ENCODE measurements at regions not wholly inside any gene's neighbourhood (a gene's known extent, or its start where the extent isn't known, plus 50 kb on each side); places are given as distances from the start of the nearest gene placed in this dataset.

GRCh38 chrX:55142206-55142918 lies 53.5 kb downstream of the PAGE2 start:
- Histone ChIP-seq H3K36me3 (replicated peaks in 1 of 2; ENCODE audit: control insufficient read depth in 1 of 2, insufficient read depth in 2 of 2, low read length in 1 of 2) (peaks cover 5 to 8% of the 10 kb centered on the region in 2 experiments), H3K4me1 (ENCODE audit: control insufficient read depth in 1 of 2, insufficient read depth in 2 of 2, low read depth in 1 of 2, low read length in 1 of 2) (no peaks in the 10 kb centered on the region), H3K27me3 (ENCODE audit: insufficient read depth) (no peaks in the 10 kb centered on the region), H2AFZ (ENCODE audit: low read depth) (no peak overlapping the region), H3K9ac (no peak overlapping the region), H3K79me2 (ENCODE audit: insufficient read depth) (no peaks in the 10 kb centered on the region), H4K20me1 (ENCODE audit: insufficient read depth) (no peaks in the 10 kb centered on the region), H3K9me3 (no peaks in the 10 kb centered on the region), H3F3A (replicated peaks; ENCODE audit: insufficient read depth) (no peaks in the 10 kb centered on the region), H3K9me2 (no peaks in the 10 kb centered on the region), H3K27ac (ENCODE audit: low read depth in 2 of 2, low read length in 1 of 2) (no peak overlapping the region), H3K4me2 (no peak overlapping the region), H3K4me3 (ENCODE audit: low read depth in 2 of 2, low read length in 1 of 2) (no peak overlapping the region)
- POLR2A ChIA-PET: no interaction called here
- TF ChIP-seq MEF2A (IDR thresholded peaks at IDR 0.05; ENCODE audit: borderline replicate concordance, low read depth) (no peak), NFIC (IDR thresholded peaks at IDR 0.05; ENCODE audit: borderline replicate concordance) (no peak), FOSL2 (IDR thresholded peaks at IDR 0.05; ENCODE audit: borderline replicate concordance, low read depth) (no peak), SMC3 (IDR thresholded peaks at IDR 0.05; ENCODE audit: low read depth, low read length) (no peak)
- TF ChIP-seq, protein P1, sequence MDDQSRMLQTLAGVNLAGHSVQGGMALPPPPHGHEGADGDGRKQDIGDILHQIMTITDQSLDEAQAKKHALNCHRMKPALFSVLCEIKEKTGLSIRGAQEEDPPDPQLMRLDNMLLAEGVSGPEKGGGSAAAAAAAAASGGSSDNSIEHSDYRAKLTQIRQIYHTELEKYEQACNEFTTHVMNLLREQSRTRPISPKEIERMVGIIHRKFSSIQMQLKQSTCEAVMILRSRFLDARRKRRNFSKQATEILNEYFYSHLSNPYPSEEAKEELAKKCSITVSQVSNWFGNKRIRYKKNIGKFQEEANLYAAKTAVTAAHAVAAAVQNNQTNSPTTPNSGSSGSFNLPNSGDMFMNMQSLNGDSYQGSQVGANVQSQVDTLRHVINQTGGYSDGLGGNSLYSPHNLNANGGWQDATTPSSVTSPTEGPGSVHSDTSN (IDR thresholded peaks at IDR 0.05): no peak
- WGBS (ENCODE audit: low lambda C conversion rate): 64% methylated on average over 3 of the region's 3 CpGs
- DNase-seq: no peak
- CTCF ChIA-PET: no interaction called here

GRCh38 chrX:55142919-55143310 lies 54.1 kb downstream of the PAGE2 start:
- no peak for TF ChIP-seq RFX5 (IDR thresholded peaks at IDR 0.05; ENCODE audit: low read length)
- no peak for TF ChIP-seq GATA2 (CRISPR knock-in tag; IDR thresholded peaks at IDR 0.05)
- no peak for TF ChIP-seq USF2 (IDR thresholded peaks at IDR 0.05; ENCODE audit: borderline replicate concordance, low read depth, low read length)
- TF ChIP-seq, protein P2, sequence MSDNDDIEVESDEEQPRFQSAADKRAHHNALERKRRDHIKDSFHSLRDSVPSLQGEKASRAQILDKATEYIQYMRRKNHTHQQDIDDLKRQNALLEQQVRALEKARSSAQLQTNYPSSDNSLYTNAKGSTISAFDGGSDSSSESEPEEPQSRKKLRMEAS (IDR thresholded peaks at IDR 0.05; ENCODE audit: low read depth): no peak
- TF ChIP-seq GABPA (IDR thresholded peaks at IDR 0.05; ENCODE audit: low read depth): no peak
- no peak for TF ChIP-seq JUND (IDR thresholded peaks at IDR 0.05)
- TF ChIP-seq FOXM1 (IDR thresholded peaks at IDR 0.05; ENCODE audit: low read depth): no peak
- TF ChIP-seq ELF1 (IDR thresholded peaks at IDR 0.05): no peak
- no peak for TF ChIP-seq TCF12 (IDR thresholded peaks at IDR 0.05)
- no peak for TF ChIP-seq EZH2phosphoT487 (IDR thresholded peaks at IDR 0.05; ENCODE audit: borderline replicate concordance, low read depth)
- TF ChIP-seq TAF1 (IDR thresholded peaks at IDR 0.05; ENCODE audit: borderline replicate concordance, low read depth, low read length): no peak
- TF ChIP-seq, protein P3, sequence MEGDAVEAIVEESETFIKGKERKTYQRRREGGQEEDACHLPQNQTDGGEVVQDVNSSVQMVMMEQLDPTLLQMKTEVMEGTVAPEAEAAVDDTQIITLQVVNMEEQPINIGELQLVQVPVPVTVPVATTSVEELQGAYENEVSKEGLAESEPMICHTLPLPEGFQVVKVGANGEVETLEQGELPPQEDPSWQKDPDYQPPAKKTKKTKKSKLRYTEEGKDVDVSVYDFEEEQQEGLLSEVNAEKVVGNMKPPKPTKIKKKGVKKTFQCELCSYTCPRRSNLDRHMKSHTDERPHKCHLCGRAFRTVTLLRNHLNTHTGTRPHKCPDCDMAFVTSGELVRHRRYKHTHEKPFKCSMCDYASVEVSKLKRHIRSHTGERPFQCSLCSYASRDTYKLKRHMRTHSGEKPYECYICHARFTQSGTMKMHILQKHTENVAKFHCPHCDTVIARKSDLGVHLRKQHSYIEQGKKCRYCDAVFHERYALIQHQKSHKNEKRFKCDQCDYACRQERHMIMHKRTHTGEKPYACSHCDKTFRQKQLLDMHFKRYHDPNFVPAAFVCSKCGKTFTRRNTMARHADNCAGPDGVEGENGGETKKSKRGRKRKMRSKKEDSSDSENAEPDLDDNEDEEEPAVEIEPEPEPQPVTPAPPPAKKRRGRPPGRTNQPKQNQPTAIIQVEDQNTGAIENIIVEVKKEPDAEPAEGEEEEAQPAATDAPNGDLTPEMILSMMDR (IDR thresholded peaks at IDR 0.05): no peak
- TF ChIP-seq MXI1 (IDR thresholded peaks at IDR 0.05; ENCODE audit: low read depth, low read length): no peak

More at GRCh38 chrX:55142919-55143310, 54.1 kb downstream of the PAGE2 start:
- Histone ChIP-seq H3K27me3 (ENCODE audit: insufficient read depth) (no peaks in the 10 kb centered on the region), H3K4me2 (no peak overlapping the region), H3F3A (replicated peaks; ENCODE audit: insufficient read depth) (no peaks in the 10 kb centered on the region), H3K79me2 (ENCODE audit: insufficient read depth) (no peaks in the 10 kb centered on the region; the same call in 1 of the 2 replicates), H2AFZ (ENCODE audit: low read depth) (no peak overlapping the region), H3K9me3 (no peaks in the 10 kb centered on the region), H3K9me2 (no peaks in the 10 kb centered on the region), H3K4me1 (ENCODE audit: control insufficient read depth in 1 of 2, insufficient read depth in 2 of 2, low read depth in 1 of 2, low read length in 1 of 2) (no peaks in the 10 kb centered on the region), H3K4me3 (ENCODE audit: low read depth in 2 of 2, low read length in 1 of 2) (no peak overlapping the region), H3K9ac (no peak overlapping the region), H3K27ac (ENCODE audit: low read depth in 2 of 2, low read length in 1 of 2) (no peak overlapping the region), H4K20me1 (ENCODE audit: insufficient read depth) (no peaks in the 10 kb centered on the region), H3K36me3 (replicated peaks in 1 of 2; ENCODE audit: control insufficient read depth in 1 of 2, insufficient read depth in 2 of 2, low read length in 1 of 2) (peaks cover 5 to 8% of the 10 kb centered on the region in 2 experiments)
- no peak for DNase-seq
- WGBS (ENCODE audit: low lambda C conversion rate): 84% methylated on average over 6 of the region's 6 CpGs
- ChIA-PET POLR2A (no interaction called here), CTCF (no interaction called here)
